ENCODE measurements at regions not wholly inside any gene's neighbourhood (a gene's known extent, or its start where the extent isn't known, plus 50 kb on each side); places are given as distances from the start of the nearest gene placed in this dataset.

GRCh38 chr4:145418739-145419138 is 62.9 kb upstream of the SMAD1 start:
- TF ChIP-seq CTCF (IDR thresholded peaks at IDR 0.05) (no peak), POLR2A (IDR thresholded peaks at IDR 0.05) (no peak)
